ENCODE measurements at regions not wholly inside any gene's neighbourhood (a gene's known extent, or its start where the extent isn't known, plus 50 kb on each side); places are given as distances from the start of the nearest gene placed in this dataset.

DNA sequence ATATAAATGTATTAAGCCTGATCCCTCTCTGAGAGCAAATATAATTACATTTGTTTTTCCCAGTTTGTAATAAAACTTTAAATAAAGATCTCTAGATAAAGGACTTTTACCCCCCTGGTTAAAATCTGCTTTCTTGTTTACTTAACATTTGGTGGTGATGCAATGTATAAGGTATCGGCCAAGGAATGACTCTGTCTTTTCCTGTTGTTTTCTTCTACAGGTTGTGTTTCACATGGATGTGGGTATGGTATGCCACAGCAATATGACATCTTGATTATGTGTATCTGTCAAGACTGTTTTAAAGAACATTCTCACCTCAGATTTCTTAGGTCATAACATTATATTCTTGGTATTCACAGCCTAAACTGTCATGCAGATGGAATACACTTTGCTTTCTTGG, 210.6 kb upstream of the NOVA1 start:
- Histone ChIP-seq H3K36me3 (ENCODE audit: insufficient read depth, insufficient read length, low read length) (no peaks in the 10 kb centered on the region), H3K4me1 (ENCODE audit: insufficient read depth, insufficient read length) (no peaks in the 10 kb centered on the region), H3K27me3 (ENCODE audit: insufficient read depth, insufficient read length) (no peaks in the 10 kb centered on the region), H3K9ac (ENCODE audit: insufficient read length, low read depth) (no peak overlapping the region), H3K4me3 (ENCODE audit: insufficient read length, low read depth) (no peak overlapping the region), H3K9me3 (ENCODE audit: insufficient read depth, low read length) (no peaks in the 10 kb centered on the region)
- no peak for DNase-seq (ENCODE audit: low read depth, low spot score)
- TF ChIP-seq SUZ12 (IDR thresholded peaks at IDR 0.05; ENCODE audit: extremely low read depth, insufficient read depth, insufficient read length) = no peak
- TF ChIP-seq ZNF274 (IDR thresholded peaks at IDR 0.05; ENCODE audit: low read depth, low read length) = no peak
- TF ChIP-seq YY1 (IDR thresholded peaks at IDR 0.05; ENCODE audit: insufficient read depth, insufficient read length) = no peak

DNA sequence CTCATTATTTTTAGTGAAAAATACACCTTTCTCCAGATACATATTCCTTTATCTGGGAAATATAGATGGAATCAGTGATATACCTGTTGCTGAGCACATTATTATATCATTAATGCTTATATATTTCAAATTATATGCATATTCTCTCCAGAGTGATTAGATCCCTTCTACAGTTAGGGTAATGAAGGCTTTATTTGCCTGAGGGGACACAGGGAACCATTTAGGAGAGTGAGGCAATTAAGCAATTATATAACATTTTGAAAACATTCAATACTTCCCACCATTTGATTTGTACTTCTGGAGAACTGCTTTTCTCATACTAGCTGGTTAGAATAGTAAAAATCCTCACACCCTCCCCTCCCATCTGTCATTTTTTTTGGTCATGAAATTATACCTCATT, 212.8 kb upstream of the NOVA1 start:
- no peaks in the 10 kb centered on the region for H3K9me3 ChIP-seq (ENCODE audit: insufficient read depth, low read length)
- no peaks in the 10 kb centered on the region for H3K27me3 ChIP-seq (ENCODE audit: insufficient read depth, insufficient read length)
- H3K36me3 ChIP-seq (ENCODE audit: insufficient read depth, insufficient read length, low read length) = no peaks in the 10 kb centered on the region
- H3K9ac ChIP-seq (ENCODE audit: insufficient read length, low read depth) = no peak overlapping the region
- no peaks in the 10 kb centered on the region for H3K4me1 ChIP-seq (ENCODE audit: insufficient read depth, insufficient read length)
- TF ChIP-seq ZNF274 (IDR thresholded peaks at IDR 0.05; ENCODE audit: low read depth, low read length) (no peak), YY1 (IDR thresholded peaks at IDR 0.05; ENCODE audit: insufficient read depth, insufficient read length) (no peak), SUZ12 (IDR thresholded peaks at IDR 0.05; ENCODE audit: extremely low read depth, insufficient read depth, insufficient read length) (no peak)
- no peak for DNase-seq (ENCODE audit: low read depth, low spot score)
- H3K4me3 ChIP-seq (ENCODE audit: insufficient read length, low read depth) = no peak overlapping the region

DNA sequence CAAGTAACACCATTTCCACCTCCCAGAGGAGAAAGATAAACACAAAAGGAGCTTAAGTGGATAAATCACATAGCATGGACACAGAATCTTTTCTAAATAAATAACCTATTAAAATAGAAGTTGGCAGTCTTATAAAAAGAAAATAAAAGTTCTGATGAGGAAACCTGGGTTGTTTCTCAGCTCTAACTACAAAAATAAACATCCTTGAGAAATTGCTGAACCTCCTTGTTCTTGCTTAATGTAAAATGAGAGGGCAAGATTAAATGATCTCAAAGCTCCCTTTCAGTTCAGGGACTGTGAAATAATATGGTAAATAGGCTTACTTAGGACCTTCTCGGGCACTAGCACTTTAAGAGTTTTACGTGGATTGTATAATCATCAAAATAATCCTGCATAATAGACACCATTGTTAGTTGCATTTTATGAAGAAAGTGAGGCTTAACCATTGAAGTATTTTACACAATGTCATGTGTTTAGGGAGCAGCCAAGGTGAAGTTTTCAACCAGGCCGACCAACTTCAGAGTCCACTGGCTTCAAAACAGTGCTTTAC, 214.0 kb upstream of the NOVA1 start:
- Histone ChIP-seq H3K4me1 (ENCODE audit: insufficient read depth, insufficient read length) (no peaks in the 10 kb centered on the region), H3K9ac (ENCODE audit: insufficient read length, low read depth) (no peak overlapping the region), H3K4me3 (ENCODE audit: insufficient read length, low read depth) (no peak overlapping the region), H3K9me3 (ENCODE audit: insufficient read depth, low read length) (no peaks in the 10 kb centered on the region), H3K27me3 (ENCODE audit: insufficient read depth, insufficient read length) (no peaks in the 10 kb centered on the region), H3K36me3 (ENCODE audit: insufficient read depth, insufficient read length, low read length) (no peaks in the 10 kb centered on the region)
- no peak for DNase-seq (ENCODE audit: low read depth, low spot score)
- TF ChIP-seq SUZ12 (IDR thresholded peaks at IDR 0.05; ENCODE audit: extremely low read depth, insufficient read depth, insufficient read length) (no peak), YY1 (IDR thresholded peaks at IDR 0.05; ENCODE audit: insufficient read depth, insufficient read length) (no peak), ZNF274 (IDR thresholded peaks at IDR 0.05; ENCODE audit: low read depth, low read length) (no peak)

DNA sequence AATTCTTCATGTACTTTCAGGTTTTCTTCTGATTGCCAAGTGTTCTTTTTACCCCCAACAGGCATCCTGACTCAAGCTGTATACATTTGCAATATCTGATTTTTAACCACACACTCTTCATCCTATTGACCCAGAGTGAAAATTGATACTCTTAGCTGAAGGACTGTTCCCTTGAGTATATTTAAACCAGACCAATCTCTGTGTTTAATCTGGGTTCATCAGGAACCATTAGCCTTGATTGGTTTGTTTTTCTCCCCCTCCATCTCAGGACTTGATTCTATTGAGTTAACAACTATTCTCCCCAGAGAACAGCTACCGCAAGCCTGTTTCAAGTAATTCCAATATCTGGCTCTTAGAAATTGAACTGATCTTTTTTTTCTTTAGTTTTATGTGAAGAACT, 222.3 kb upstream of the NOVA1 start:
- no peak overlapping the region for H3K9ac ChIP-seq (ENCODE audit: insufficient read length, low read depth)
- H3K4me3 ChIP-seq (ENCODE audit: insufficient read length, low read depth) = no peak overlapping the region
- H3K36me3 ChIP-seq (ENCODE audit: insufficient read depth, insufficient read length, low read length) = no peaks in the 10 kb centered on the region
- no peak for DNase-seq (ENCODE audit: low read depth, low spot score)
- no peaks in the 10 kb centered on the region for H3K27me3 ChIP-seq (ENCODE audit: insufficient read depth, insufficient read length)
- H3K9me3 ChIP-seq (ENCODE audit: insufficient read depth, low read length) = no peaks in the 10 kb centered on the region
- H3K4me1 ChIP-seq (ENCODE audit: insufficient read depth, insufficient read length) = no peaks in the 10 kb centered on the region
- TF ChIP-seq SUZ12 (IDR thresholded peaks at IDR 0.05; ENCODE audit: extremely low read depth, insufficient read depth, insufficient read length) (no peak), ZNF274 (IDR thresholded peaks at IDR 0.05; ENCODE audit: low read depth, low read length) (no peak), YY1 (IDR thresholded peaks at IDR 0.05; ENCODE audit: insufficient read depth, insufficient read length) (no peak)

DNA sequence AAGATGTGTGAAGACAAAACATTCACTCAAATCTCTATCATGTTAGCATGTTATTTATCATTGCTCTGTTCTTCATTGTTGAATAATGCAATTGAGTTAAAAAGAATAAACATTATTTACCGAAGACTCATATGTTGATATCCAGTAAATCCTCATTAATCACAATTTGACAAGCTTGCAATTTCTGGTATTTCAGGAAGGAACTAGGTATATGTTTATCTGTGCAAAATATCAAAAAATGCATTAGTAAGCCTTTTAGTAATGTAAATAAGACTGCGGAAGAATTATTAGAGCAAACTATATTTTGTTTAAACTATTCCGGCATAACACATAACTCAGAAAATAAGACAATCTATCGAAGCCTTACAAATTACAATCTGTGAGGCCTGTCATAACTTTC, 222.7 kb upstream of the NOVA1 start:
- no peak overlapping the region for H3K9ac ChIP-seq (ENCODE audit: insufficient read length, low read depth)
- H3K36me3 ChIP-seq (ENCODE audit: insufficient read depth, insufficient read length, low read length) = no peaks in the 10 kb centered on the region
- DNase-seq (ENCODE audit: low read depth, low spot score) = no peak
- TF ChIP-seq SUZ12 (IDR thresholded peaks at IDR 0.05; ENCODE audit: extremely low read depth, insufficient read depth, insufficient read length) = no peak
- TF ChIP-seq ZNF274 (IDR thresholded peaks at IDR 0.05; ENCODE audit: low read depth, low read length) = no peak
- no peak for TF ChIP-seq YY1 (IDR thresholded peaks at IDR 0.05; ENCODE audit: insufficient read depth, insufficient read length)
- no peak overlapping the region for H3K4me3 ChIP-seq (ENCODE audit: insufficient read length, low read depth)
- no peaks in the 10 kb centered on the region for H3K27me3 ChIP-seq (ENCODE audit: insufficient read depth, insufficient read length)
- H3K9me3 ChIP-seq (ENCODE audit: insufficient read depth, low read length) = no peaks in the 10 kb centered on the region
- H3K4me1 ChIP-seq (ENCODE audit: insufficient read depth, insufficient read length) = no peaks in the 10 kb centered on the region

DNA sequence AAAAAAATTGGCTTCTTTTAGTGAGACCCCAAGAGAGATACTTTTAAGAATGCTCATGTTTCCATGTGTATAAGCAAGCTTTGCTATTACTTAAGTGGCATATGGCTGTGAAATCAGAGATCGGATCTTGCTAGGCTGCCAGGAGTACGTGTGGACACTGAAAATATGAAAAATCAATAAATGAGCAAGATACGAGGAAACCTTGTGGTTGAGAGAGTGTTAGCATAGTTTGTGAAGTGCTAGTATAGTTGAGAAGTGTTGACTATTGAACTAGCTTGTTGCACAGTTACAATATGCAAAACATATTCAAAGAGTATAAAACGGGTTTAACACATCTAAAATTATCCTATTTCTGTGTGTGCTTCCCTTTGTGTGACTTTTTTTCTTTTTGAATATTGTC, 230.9 kb upstream of the NOVA1 start:
- no peak for TF ChIP-seq ZNF274 (IDR thresholded peaks at IDR 0.05; ENCODE audit: low read depth, low read length)
- no peak for TF ChIP-seq YY1 (IDR thresholded peaks at IDR 0.05; ENCODE audit: insufficient read depth, insufficient read length)
- no peak for TF ChIP-seq SUZ12 (IDR thresholded peaks at IDR 0.05; ENCODE audit: extremely low read depth, insufficient read depth, insufficient read length)
- H3K9me3 ChIP-seq (ENCODE audit: insufficient read depth, low read length) = no peaks in the 10 kb centered on the region
- no peaks in the 10 kb centered on the region for H3K36me3 ChIP-seq (ENCODE audit: insufficient read depth, insufficient read length, low read length)
- no peak overlapping the region for H3K4me3 ChIP-seq (ENCODE audit: insufficient read length, low read depth)
- no peaks in the 10 kb centered on the region for H3K27me3 ChIP-seq (ENCODE audit: insufficient read depth, insufficient read length)
- DNase-seq (ENCODE audit: low read depth, low spot score) = no peak
- no peak overlapping the region for H3K9ac ChIP-seq (ENCODE audit: insufficient read length, low read depth)
- H3K4me1 ChIP-seq (ENCODE audit: insufficient read depth, insufficient read length) = no peaks in the 10 kb centered on the region

DNA sequence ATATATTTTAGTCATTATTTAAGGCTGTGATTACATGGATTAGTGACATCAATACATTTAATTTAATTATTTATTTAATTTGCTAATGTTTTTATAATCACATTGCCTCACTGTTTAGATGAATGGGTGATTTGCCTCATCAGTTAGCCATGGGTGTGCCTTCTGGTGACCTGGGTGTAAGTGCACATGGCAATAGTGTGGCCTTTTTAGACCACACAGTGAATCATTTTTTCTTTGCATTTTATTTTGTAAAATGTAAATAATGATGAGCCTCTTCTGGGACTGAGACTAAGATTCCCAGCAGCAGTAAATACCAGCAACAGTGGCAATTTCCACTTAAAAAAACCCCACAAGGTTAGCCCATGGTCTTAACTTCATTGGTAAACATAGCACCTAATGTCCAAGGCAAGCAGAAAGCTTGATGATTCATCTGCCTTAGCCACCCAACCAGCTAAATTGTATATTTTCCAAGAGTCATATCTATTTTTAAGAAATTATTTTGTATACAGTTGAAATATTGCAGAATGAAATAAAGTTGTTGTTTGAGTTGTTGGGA, 235.9 kb upstream of the NOVA1 start:
- H3K9me3 ChIP-seq (ENCODE audit: insufficient read depth, low read length) = no peaks in the 10 kb centered on the region
- H3K4me1 ChIP-seq (ENCODE audit: insufficient read depth, insufficient read length) = no peaks in the 10 kb centered on the region
- no peaks in the 10 kb centered on the region for H3K27me3 ChIP-seq (ENCODE audit: insufficient read depth, insufficient read length)
- no peak overlapping the region for H3K4me3 ChIP-seq (ENCODE audit: insufficient read length, low read depth)
- H3K9ac ChIP-seq (ENCODE audit: insufficient read length, low read depth) = no peak overlapping the region
- H3K36me3 ChIP-seq (ENCODE audit: insufficient read depth, insufficient read length, low read length) = no peaks in the 10 kb centered on the region
- TF ChIP-seq SUZ12 (IDR thresholded peaks at IDR 0.05; ENCODE audit: extremely low read depth, insufficient read depth, insufficient read length) (no peak), ZNF274 (IDR thresholded peaks at IDR 0.05; ENCODE audit: low read depth, low read length) (no peak), YY1 (IDR thresholded peaks at IDR 0.05; ENCODE audit: insufficient read depth, insufficient read length) (no peak)
- DNase-seq (ENCODE audit: low read depth, low spot score) = no peak
